Suprapubic skin (tissue), 4 donors: ENCODE measurements at regions not wholly inside any gene's neighbourhood (a gene's known extent, or its start where the extent isn't known, plus 50 kb on each side); places are given as distances from the start of the nearest gene placed in this dataset.
A peak's percentile ranks its signal among the peaks of the same experiment; 100 is the strongest.
"Not testable (repeated sequence)": the region's sequence is repeated elsewhere in the genome, so short reads cannot be mapped to it uniquely, and the experiment has no call there.

ENCODE experiments used
- DNase-seq, 2 donors: peaks; one replicate each; pipeline ENCODE4 v3.0.0-alpha.2; 2019; ENCODE audit warnings: low spot score in 2 of 2
- H3K27ac ChIP-seq: fragments of 200-600 bp; sonication (generic); one replicate; pipeline ENCODE4 v1.5.1; 2019
- H3K27me3 ChIP-seq: fragments of 200-600 bp; sonication (generic); one replicate; pipeline ENCODE4 v1.5.1; 2019
- H3K36me3 ChIP-seq: fragments of 200-600 bp; sonication (generic); one replicate; pipeline ENCODE4 v1.5.1; 2019
- H3K4me1 ChIP-seq: fragments of 200-600 bp; sonication (generic); one replicate; pipeline ENCODE4 v1.5.1; 2019
- H3K4me3 ChIP-seq: fragments of 200-600 bp; sonication (generic); one replicate; pipeline ENCODE4 v1.5.1; 2019; ENCODE audit warnings: mild to moderate bottlenecking
- H3K9me3 ChIP-seq: fragments of 200-600 bp; sonication (generic); one replicate; pipeline ENCODE4 v1.5.1; 2019
- CTCF ChIP-seq, 2 donors: fragments of 200-600 bp in 1 of 2; fragments of 450-650 bp in 1 of 2; sonication (generic) in 1 of 2; IDR thresholded peaks; one replicate each; pipeline ENCODE4 v1.5.1; 2016 to 2019; ENCODE audit warnings: antibody characterized with exemption in 2 of 2, mild to moderate bottlenecking in 1 of 2, moderate library complexity in 1 of 2
- EP300 ChIP-seq: sonication (generic); formaldehyde crosslinking; IDR thresholded peaks from one replicate; pipeline ENCODE4 v1.6.1; 2017; ENCODE audit warnings: antibody characterized with exemption
- POLR2A ChIP-seq, 2 donors: fragments of 450-650 bp; IDR thresholded peaks; one replicate each; pipeline ENCODE4 v1.6.1; 2017; ENCODE audit warnings: antibody characterized with exemption in 2 of 2, mild to moderate bottlenecking in 2 of 2, moderate library complexity in 2 of 2
- POLR2AphosphoS5 ChIP-seq, 3 donors: sonication (generic); formaldehyde crosslinking; IDR thresholded peaks; one replicate each; pipeline ENCODE4 v1.6.1; 2017; ENCODE audit warnings: antibody characterized with exemption in 3 of 3
- WGBS: methylation state at CpG from one replicate; pipeline ENCODE4 v1.1.5; 2018; 5-methylcytosine and 5-hydroxymethylcytosine counted together

- TF ChIP-seq EP300 (no peak), CTCF (IDR thresholded peaks at IDR 0.05) (peak; percentile 7 to 47), POLR2AphosphoS5 (IDR thresholded peaks at IDR 0.05) (no peak), POLR2A (IDR thresholded peaks at IDR 0.05) (no peak)
- Histone ChIP-seq H3K36me3 (no peaks in the 10 kb centered on the region), H3K4me1 (no peaks in the 10 kb centered on the region), H3K27me3 (no peaks in the 10 kb centered on the region), H3K9me3 (no peaks in the 10 kb centered on the region), H3K4me3 (no peak overlapping the region), H3K27ac (no peak overlapping the region)
- DNase-seq, result no peak
- 65% methylated on average over 1 of the region's 1 CpG for WGBS
These were observed 127.6 kb upstream of the SPOPL start for GRCh38 chr2:138373993-138374408.

GRCh38 chr2:138381373-138381772 lies 120.2 kb upstream of the SPOPL start:
- Histone ChIP-seq H3K4me1 (no peaks in the 10 kb centered on the region), H3K36me3 (no peaks in the 10 kb centered on the region), H3K27ac (no peak overlapping the region), H3K27me3 (no peaks in the 10 kb centered on the region), H3K9me3 (no peaks in the 10 kb centered on the region), H3K4me3 (no peak overlapping the region)
- TF ChIP-seq POLR2A (IDR thresholded peaks at IDR 0.05), result no peak
- no peak for TF ChIP-seq CTCF (IDR thresholded peaks at IDR 0.05)
- TF ChIP-seq POLR2AphosphoS5 (IDR thresholded peaks at IDR 0.05), result no peak
- TF ChIP-seq EP300, result no peak
- DNase-seq, result no peak

GRCh38 chr2:138382672-138383071 lies 118.9 kb upstream of the SPOPL start:
- Histone ChIP-seq H3K27me3 (no peaks in the 10 kb centered on the region), H3K4me1 (no peaks in the 10 kb centered on the region), H3K27ac (no peak overlapping the region), H3K9me3 (no peaks in the 10 kb centered on the region), H3K4me3 (no peak overlapping the region), H3K36me3 (no peaks in the 10 kb centered on the region)
- 61% methylated on average over 1 of the region's 1 CpG for WGBS
- no peak for DNase-seq
- TF ChIP-seq EP300, result no peak
- TF ChIP-seq CTCF (IDR thresholded peaks at IDR 0.05), result no peak
- no peak for TF ChIP-seq POLR2A (IDR thresholded peaks at IDR 0.05)
- TF ChIP-seq POLR2AphosphoS5 (IDR thresholded peaks at IDR 0.05), result no peak

GRCh38 chr2:138386191-138386590 lies 115.4 kb upstream of the SPOPL start:
- H3K36me3 ChIP-seq, H3K27me3 ChIP-seq, DNase-seq, H3K4me3 ChIP-seq, H3K27ac ChIP-seq, H3K4me1 ChIP-seq, H3K9me3 ChIP-seq: not testable (repeated sequence)
- WGBS, result 93% methylated on average over 9 of the region's 9 CpGs

- no peak for TF ChIP-seq POLR2AphosphoS5 (IDR thresholded peaks at IDR 0.05)
- no peak for TF ChIP-seq CTCF (IDR thresholded peaks at IDR 0.05)
- TF ChIP-seq EP300, result no peak
- TF ChIP-seq POLR2A (IDR thresholded peaks at IDR 0.05), result no peak
- no peaks in the 10 kb centered on the region for H3K36me3 ChIP-seq
- no peaks in the 10 kb centered on the region for H3K9me3 ChIP-seq
- no peak overlapping the region for H3K4me3 ChIP-seq
- 77% methylated on average over 4 of the region's 4 CpGs for WGBS
- H3K4me1 ChIP-seq, result no peaks in the 10 kb centered on the region
- H3K27ac ChIP-seq, result no peak overlapping the region
- no peak for DNase-seq
- H3K27me3 ChIP-seq, result no peaks in the 10 kb centered on the region
These were observed 112.5 kb upstream of the SPOPL start for GRCh38 chr2:138389063-138389462.

GRCh38 chr2:138390316-138390945 lies 111.1 kb upstream of the SPOPL start:
- TF ChIP-seq CTCF (IDR thresholded peaks at IDR 0.05) (no peak), POLR2A (IDR thresholded peaks at IDR 0.05) (no peak), EP300 (no peak), POLR2AphosphoS5 (IDR thresholded peaks at IDR 0.05) (no peak)
- Histone ChIP-seq H3K9me3 (no peaks in the 10 kb centered on the region), H3K4me3 (no peak overlapping the region), H3K27ac (no peak overlapping the region), H3K36me3 (no peaks in the 10 kb centered on the region), H3K27me3 (no peaks in the 10 kb centered on the region), H3K4me1 (peaks cover under 1% of the 10 kb centered on the region)
- WGBS, result 88% methylated on average over 7 of the region's 7 CpGs
- DNase-seq, result no peak
